Right cardiac atrium (tissue), 5 donors: ENCODE measurements at regions not wholly inside any gene's neighbourhood (a gene's known extent, or its start where the extent isn't known, plus 50 kb on each side); places are given as distances from the start of the nearest gene placed in this dataset.
A peak's percentile ranks its signal among the peaks of the same experiment; 100 is the strongest.
"Not testable (repeated sequence)": the region's sequence is repeated elsewhere in the genome, so short reads cannot be mapped to it uniquely, and the experiment has no call there.

Experiments
- ATAC-seq, 2 donors: fragments of 200-7000 bp; cut with Tn5 transposase; one replicate each; pipeline versions ENCODE4 v1.8.0 to v1.9.1; 2020; ENCODE audit warnings: moderate library complexity in 2 of 2, mild to moderate bottlenecking in 1 of 2
- DNase-seq, 3 donors: peaks; one replicate each; pipeline ENCODE4 v3.0.0-alpha.2; 2020
- H3K27ac ChIP-seq: one replicate; pipeline ENCODE4 v1.5.1; 2013; ENCODE audit warnings: mild to moderate bottlenecking, low read length, control low read depth, moderate library complexity
- H3K27me3 ChIP-seq: one replicate; pipeline ENCODE4 v1.6.1; 2013; ENCODE audit not compliant: control insufficient read depth, insufficient read depth
- H3K4me1 ChIP-seq: one replicate; pipeline ENCODE4 v1.6.1; 2013; ENCODE audit warnings: low read length; ENCODE audit not compliant: control insufficient read depth, insufficient read depth
- H3K4me3 ChIP-seq: one replicate; pipeline ENCODE4 v1.5.1; 2013; ENCODE audit warnings: low read length, control low read depth
- H3K9me3 ChIP-seq: one replicate; pipeline ENCODE4 v1.6.1; 2013; ENCODE audit warnings: low read length; ENCODE audit not compliant: control insufficient read depth
- WGBS: extraction: QIAGEN DNeasy Blood & Tissue Kit; methylation state at CpG from one replicate; pipeline ENCODE4 v1.1.7; 2013; 5-methylcytosine and 5-hydroxymethylcytosine counted together
- intact Hi-C, 4 donors: fragments of 100-400 bp; cut with DNase I; formaldehyde crosslinking; loops; one replicate each; pipeline versions ENCODE4 v1.11.0 to v1.14.0; 2022 to 2023
- donor health status: healthy with polysubstance abuse.
- donor health status: DM: no; HTN: yes; CAD: no.
- donor health status: DM: no; HTN: no; CAD: no.
- donor health status: DM: no; HTN: yes; CAD: no; lungs with severe emphysema.
- donor health status: DM: yes; HTN: yes; CAD: no.

DNA sequence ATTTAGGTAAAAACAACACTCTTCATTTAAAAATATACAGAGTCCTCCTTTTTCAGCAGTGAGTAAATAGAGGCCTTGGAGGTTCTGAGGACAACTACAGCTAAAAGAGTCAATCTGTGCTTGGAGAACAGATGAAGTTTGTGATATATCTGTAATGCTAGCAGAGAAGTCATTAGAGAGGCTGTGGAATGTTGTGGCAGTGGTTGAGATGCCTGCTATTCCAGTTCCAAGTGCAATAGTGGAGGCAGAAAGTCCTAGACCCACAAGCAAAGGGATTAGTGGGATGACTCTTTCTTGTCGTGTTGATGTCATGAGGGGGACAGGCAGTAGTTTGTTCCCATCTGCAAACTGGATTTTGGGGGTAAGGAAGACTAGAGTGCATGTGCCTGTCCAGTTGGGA lies 62.1 kb upstream of the EZR start:
- intact Hi-C loops, H3K4me3 ChIP-seq, ATAC-seq, DNase-seq, H3K9me3 ChIP-seq, H3K4me1 ChIP-seq, H3K27ac ChIP-seq, H3K27me3 ChIP-seq: not testable (repeated sequence)
- WGBS, result 64% methylated on average over 1 of the region's 1 CpG

DNA sequence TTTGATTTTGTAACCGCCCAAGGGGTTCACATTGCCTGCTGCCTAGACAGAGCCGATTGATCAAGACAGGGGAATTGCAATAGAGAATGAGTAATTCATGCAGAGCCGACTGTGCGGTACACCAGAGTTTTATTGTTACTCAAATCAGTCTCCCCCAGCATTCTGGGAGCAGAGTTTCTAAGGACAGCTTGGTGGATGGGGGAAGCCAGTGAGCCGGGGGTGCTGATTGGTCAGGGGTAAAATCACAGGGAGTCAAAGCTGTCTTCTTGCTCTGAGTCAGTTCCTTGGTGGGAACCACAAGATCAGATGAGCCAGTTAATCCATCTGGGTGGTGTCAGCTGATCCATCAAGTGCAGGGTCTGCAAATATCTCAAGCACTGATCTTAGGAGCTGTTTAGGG lies 60.0 kb upstream of the EZR start:
- H3K4me1 ChIP-seq, result no peaks in the 10 kb centered on the region
- WGBS, result 89% methylated on average over 5 of the region's 5 CpGs
- ATAC-seq (no peak), DNase-seq (no peak)
- intact Hi-C loops, result no loop called here
- no peaks in the 10 kb centered on the region for H3K27me3 ChIP-seq
- H3K9me3 ChIP-seq, result no peaks in the 10 kb centered on the region
- H3K27ac ChIP-seq, result no peak overlapping the region
- no peak overlapping the region for H3K4me3 ChIP-seq

DNA sequence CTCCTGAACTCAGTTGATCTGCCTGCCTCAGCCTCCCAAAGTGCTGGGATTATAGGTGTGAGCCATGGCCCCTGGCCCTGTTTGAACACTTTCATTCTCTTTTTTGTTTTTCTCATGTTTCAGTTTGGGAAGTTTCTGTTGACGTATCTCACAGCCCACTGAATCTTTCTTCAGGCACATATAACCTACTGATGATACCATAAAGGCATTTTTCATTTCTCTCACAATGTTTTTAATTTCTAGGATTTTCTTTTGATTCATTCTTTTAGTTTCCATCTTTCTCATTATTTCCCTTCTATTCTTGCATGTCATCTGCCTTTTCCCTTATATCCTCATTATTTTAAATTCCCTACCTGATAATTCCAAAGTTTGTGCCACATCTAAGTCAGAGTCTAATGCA lies 58.5 kb upstream of the EZR start:
- no peak overlapping the region for H3K27ac ChIP-seq
- H3K4me1 ChIP-seq, result no peaks in the 10 kb centered on the region
- no peaks in the 10 kb centered on the region for H3K9me3 ChIP-seq
- intact Hi-C loops, result no loop called here
- no peak overlapping the region for H3K4me3 ChIP-seq
- DNase-seq (no peak), ATAC-seq (no peak)
- WGBS, result 91% methylated on average over 1 of the region's 1 CpG
- no peaks in the 10 kb centered on the region for H3K27me3 ChIP-seq

DNA sequence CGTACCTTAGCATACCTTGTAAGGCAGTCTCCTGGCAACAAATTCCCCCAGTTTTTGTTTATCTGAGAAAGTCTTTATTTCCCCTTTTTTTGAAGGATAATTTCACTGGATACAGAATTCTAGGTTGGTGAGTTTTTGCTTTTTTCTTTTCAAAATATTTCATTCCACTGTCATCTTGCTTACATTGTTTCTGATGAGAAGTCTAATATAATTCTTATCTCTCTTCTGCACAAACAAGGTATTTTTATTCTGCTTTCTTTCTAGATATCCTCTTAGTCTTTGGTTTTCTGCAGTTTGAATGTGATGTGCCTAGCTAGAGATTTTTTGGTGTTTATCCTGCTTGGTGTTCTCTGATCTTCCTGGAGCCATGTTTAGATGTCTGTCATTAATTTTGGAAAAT lies 57.7 kb upstream of the EZR start:
- ATAC-seq (no peak), DNase-seq (no peak)
- Histone ChIP-seq H3K27ac (no peak overlapping the region), H3K9me3 (no peaks in the 10 kb centered on the region), H3K4me1 (no peaks in the 10 kb centered on the region), H3K4me3 (no peak overlapping the region), H3K27me3 (no peaks in the 10 kb centered on the region)
- intact Hi-C loops, result no loop called here
- 96% methylated on average over 1 of the region's 1 CpG for WGBS

DNA sequence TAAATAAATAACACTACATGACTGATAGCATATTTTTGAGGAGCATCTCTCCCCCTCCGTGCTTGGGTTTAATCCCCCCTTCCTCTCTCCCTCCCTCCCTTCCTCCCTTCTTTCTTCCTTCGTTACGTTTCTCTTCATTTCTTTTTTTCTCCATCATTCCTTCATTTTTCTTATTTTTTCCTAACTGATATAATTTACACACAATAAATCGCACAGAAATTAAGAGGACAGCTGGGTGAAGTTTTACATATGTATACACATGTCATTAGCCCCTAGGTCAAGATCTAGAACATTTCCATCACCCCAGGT lies 51.4 kb upstream of the EZR start:
- Histone ChIP-seq H3K27ac (no peak overlapping the region), H3K4me3 (no peak overlapping the region), H3K9me3 (no peaks in the 10 kb centered on the region), H3K4me1 (peaks cover 2% of the 10 kb centered on the region), H3K27me3 (no peaks in the 10 kb centered on the region)
- intact Hi-C loops, result no loop called here
- no peak for ATAC-seq
- DNase-seq, result no peak
- 92% methylated on average over 4 of the region's 4 CpGs for WGBS

DNA sequence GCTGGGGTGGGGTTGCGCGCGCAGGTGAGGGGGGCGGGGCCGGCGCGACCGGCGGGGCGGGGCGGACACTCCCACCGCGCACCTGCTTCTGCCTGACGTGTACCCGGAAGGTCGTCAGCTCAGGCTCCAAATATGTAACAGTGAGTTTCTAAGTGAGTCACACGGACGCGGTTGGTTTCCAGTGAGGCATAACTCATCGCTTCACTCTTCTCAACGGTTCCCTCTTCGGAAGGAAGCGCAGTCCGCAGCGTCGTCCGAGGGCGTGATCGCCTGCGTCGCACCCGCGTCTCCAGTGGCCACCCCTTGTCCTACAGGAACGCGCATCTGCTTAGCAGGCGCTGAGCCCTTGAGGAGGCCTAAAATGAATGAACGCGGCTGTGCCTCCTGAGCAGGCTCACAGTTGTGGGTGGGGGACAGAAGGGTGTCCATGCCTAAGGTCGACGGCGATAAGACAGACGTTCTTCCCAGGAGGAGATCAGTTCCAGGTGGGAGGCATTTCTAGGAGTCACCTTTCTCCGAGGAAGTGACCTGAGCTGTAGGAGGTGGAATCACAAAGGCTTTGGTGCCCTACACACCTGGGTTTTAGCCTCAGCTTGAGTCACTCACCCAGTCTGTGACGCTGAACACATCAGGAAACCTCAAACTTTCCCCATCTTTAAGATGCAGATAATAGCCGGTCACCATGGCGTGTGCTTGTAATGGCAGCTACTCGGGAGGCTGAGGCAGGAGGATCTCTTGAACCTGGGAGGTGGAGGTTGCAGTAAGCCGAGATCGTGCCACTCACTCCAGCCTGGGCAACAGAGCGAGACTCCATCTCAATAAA lies 50.9 kb upstream of the EZR start:
- intact Hi-C loops, result no loop called here
- WGBS, result 19% methylated on average over 50 of the region's 50 CpGs
- H3K9me3 ChIP-seq, result no peaks in the 10 kb centered on the region
- peak; percentile 34 to 87 (median 78) for DNase-seq
- H3K27me3 ChIP-seq, result no peaks in the 10 kb centered on the region
- peaks cover 2% of the 10 kb centered on the region for H3K4me1 ChIP-seq
- peak in 1 of 2 donors; percentile 89 for ATAC-seq
- H3K4me3 ChIP-seq, result peak overlapping the region; percentile 44
- peak overlapping the region; percentile 21 for H3K27ac ChIP-seq

DNA sequence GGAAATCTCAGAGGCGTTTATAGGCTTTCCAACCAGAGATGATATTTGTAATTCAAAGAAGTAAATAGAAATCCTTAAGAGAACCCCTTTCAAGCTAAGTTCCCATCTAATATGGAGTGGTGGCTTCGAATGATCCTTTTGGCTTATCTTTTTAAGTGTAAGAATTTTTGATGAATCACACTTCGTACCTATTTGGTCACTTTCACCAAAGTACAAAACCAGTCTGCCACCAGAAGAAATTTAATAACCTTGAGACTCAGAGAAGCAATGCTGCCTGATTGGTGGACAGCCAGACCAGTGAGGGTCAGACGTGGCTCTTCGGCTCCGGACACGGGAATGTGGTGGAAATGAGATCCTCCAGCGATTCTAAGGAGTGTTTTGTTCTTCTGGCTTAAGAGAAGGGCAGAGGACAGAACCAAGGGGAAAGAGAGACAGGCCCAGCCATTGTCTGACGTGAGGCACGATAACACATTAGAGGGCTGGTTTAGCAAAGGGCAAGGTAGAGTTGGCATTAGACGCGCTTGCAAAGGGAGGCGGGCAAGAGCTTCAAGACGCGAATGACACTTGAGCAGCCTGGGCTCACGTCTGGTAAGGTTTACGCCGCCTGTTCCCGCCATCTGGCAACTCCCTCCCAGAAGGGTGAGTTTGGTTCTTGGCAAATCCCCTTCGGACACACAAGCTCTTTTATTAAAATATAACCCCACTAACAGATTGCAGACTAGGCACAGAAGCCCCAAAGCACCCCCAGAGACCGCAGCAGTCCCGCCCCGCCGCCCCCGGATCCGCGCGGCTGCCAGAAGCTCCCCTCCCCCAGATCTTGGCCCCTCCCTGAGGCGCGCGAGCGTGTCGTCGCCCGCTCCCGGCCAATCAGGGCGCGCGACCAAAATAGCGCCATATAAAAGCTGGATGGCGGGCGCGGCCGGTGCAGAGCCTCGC lies 50.0 kb upstream of the EZR start:
- Histone ChIP-seq H3K4me3 (peak overlapping the region; percentile 44), H3K27me3 (no peaks in the 10 kb centered on the region), H3K4me1 (peaks cover 2% of the 10 kb centered on the region), H3K27ac (peak overlapping the region; percentile 95), H3K9me3 (no peaks in the 10 kb centered on the region)
- DNase-seq (peak; percentile 90 to 96 (median 95)), ATAC-seq (peak; percentile 96)
- intact Hi-C loops, result no loop called here
- WGBS, result 9% methylated on average over 45 of the region's 45 CpGs
